ENCODE measurements at regions not wholly inside any gene's neighbourhood (a gene's known extent, or its start where the extent isn't known, plus 50 kb on each side); places are given as distances from the start of the nearest gene placed in this dataset.
A peak's percentile ranks its signal among the peaks of the same experiment; 100 is the strongest.

DNA sequence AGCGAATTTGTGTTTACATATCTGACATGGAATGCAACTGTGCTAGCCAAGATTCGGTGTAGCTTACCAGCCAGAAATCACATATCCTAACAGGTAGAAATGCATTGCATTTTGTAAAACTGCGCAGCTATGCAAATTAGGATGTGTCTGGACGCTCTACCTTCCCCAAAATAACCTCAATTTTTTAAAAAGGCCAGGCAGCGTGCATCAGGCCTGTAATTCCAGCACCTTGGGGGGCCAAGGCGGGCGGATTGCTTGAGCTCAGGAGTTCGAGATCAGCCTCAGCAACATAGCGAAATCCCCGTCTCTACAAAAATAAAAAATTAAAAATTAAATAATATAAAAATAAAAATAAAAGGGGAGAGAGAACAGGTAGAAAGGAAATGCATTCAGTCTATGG lies 305.0 kb downstream of the TYW1 start:
- no peak overlapping the region for H2BK15ac ChIP-seq (ENCODE audit: low read length)
- H3K4me1 ChIP-seq (replicated peaks in 1 of 4; ENCODE audit: control insufficient read depth in 3 of 4, insufficient read depth in 4 of 4, low read length in 3 of 4), result peaks cover 0 to 2% (median 0%) of the 10 kb centered on the region in 4 experiments; a peak in 1 of 7 replicates
- H3K79me1 ChIP-seq (ENCODE audit: low read depth, low read length), result no peaks in the 10 kb centered on the region; the same call in 1 of the 2 replicates
- H2BK12ac ChIP-seq (ENCODE audit: low read depth, low read length), result no peak overlapping the region
- no peak overlapping the region; the same call in 1 of the 2 replicates for H2BK5ac ChIP-seq (ENCODE audit: low read depth, low read length)
- H3K18ac ChIP-seq (ENCODE audit: extremely low read depth, low read length), result no peak overlapping the region; the same call in 1 of the 2 replicates
- no peak overlapping the region for H3K27ac ChIP-seq (ENCODE audit: low read depth, low read length)
- no peak overlapping the region for H2BK120ac ChIP-seq (replicated peaks; ENCODE audit: low read depth, low read length)
- no peak overlapping the region for H3K14ac ChIP-seq (ENCODE audit: insufficient read length)
- DNase-seq (ENCODE audit: low read depth in 1 of 2, low spot score in 2 of 2) (no peak), FAIRE-seq (no peak)
- no peak overlapping the region for H3K56ac ChIP-seq (replicated peaks; ENCODE audit: insufficient read length, low read depth, low read length)
- H4K8ac ChIP-seq (ENCODE audit: extremely low read depth, insufficient read depth, low read length), result no peak overlapping the region
- ChIA-PET CTCF (ENCODE audit: partially characterized antibody) (interaction anchor here (0.7 kb wide), 1 partner anchor 70 kb away, joined by 3 read pairs; no protein-coding TSS in a partner anchor), POLR2A (ENCODE audit: partially characterized antibody) (interaction anchor here (1.2 to 2.4 kb wide), 8 partner anchors 12 to 457 kb away, joined by 3 to 12 read pairs (median 4); no protein-coding TSS in a partner anchor)
- H2AFZ ChIP-seq (ENCODE audit: low read length), result peak overlapping the region; percentile 94; the same call in 1 of the 2 replicates
- no peak overlapping the region for H2AK5ac ChIP-seq (ENCODE audit: low read depth, low read length)
- no peaks in the 10 kb centered on the region for H3K27me3 ChIP-seq (replicated peaks in 1 of 4; ENCODE audit: control insufficient read depth in 3 of 4, extremely low read depth in 1 of 4, insufficient read depth in 3 of 4, low read length in 3 of 4)
- H3K23ac ChIP-seq (ENCODE audit: insufficient read length), result no peak overlapping the region
- peaks cover 0 to 22% of the 10 kb centered on the region in 2 experiments; a peak in 2 of 4 replicates for H3K79me2 ChIP-seq (ENCODE audit: control insufficient read depth in 1 of 2, insufficient read depth in 2 of 2, low read length in 2 of 2)
- 61% methylated on average over 10 of the region's 10 CpGs; no CpG with 5 or more reads in 1 of the 2 experiments for WGBS, 2 experiments (ENCODE audit: extremely low coverage in 1 of 2, insufficient coverage in 1 of 2, insufficient read length in 1 of 2, insufficient replicate concordance in 2 of 2, low coverage in 1 of 2, low lambda C conversion rate in 2 of 2, missing lambda C conversion rate in 1 of 2)
- H3K4me3 ChIP-seq (ENCODE audit: extremely low read depth in 1 of 4, insufficient read depth in 2 of 4, low read depth in 3 of 4, low read length in 4 of 4), result peak overlapping the region; percentile 71 to 93 (median 90); a peak in 7 of 8 replicates
- peak overlapping the region; percentile 57 to 78 for H3K4me2 ChIP-seq (ENCODE audit: insufficient read depth in 1 of 2, low read depth in 2 of 2, low read length in 2 of 2)
- H3K23me2 ChIP-seq (ENCODE audit: low read depth, low read length), result no peaks in the 10 kb centered on the region
- no peak overlapping the region for H4K91ac ChIP-seq (replicated peaks; ENCODE audit: insufficient read length, low read length)
- no peak overlapping the region for H4K5ac ChIP-seq (ENCODE audit: insufficient read length, low read depth, low read length)
- H3K9me3 ChIP-seq (ENCODE audit: insufficient read depth in 2 of 2, low read depth in 1 of 2, low read length in 1 of 2), result no peaks in the 10 kb centered on the region
- H3K4ac ChIP-seq (replicated peaks; ENCODE audit: insufficient read length, low read depth, low read length), result no peak overlapping the region
- H3K9ac ChIP-seq (replicated peaks in 1 of 4; ENCODE audit: extremely low read depth in 1 of 4, low read depth in 3 of 4, low read length in 3 of 4), result peak overlapping the region in 2 of 4 experiments; percentile 63 to 82; a peak in 4 of 7 replicates
- peaks cover 0 to 7% (median 1%) of the 10 kb centered on the region in 4 experiments; a peak in 3 of 8 replicates for H3K36me3 ChIP-seq (ENCODE audit: control insufficient read depth in 2 of 4, insufficient read depth in 4 of 4, low read length in 3 of 4)
- H4K20me1 ChIP-seq (replicated peaks in 1 of 2; ENCODE audit: control insufficient read depth in 1 of 2, insufficient read depth in 2 of 2, low read length in 2 of 2), result no peaks in the 10 kb centered on the region
- H2BK20ac ChIP-seq (ENCODE audit: low read length), result no peak overlapping the region
- TF ChIP-seq FOSL1 (IDR thresholded peaks at IDR 0.05; ENCODE audit: insufficient read depth, low read depth, low read length) (no peak), SP4 (IDR thresholded peaks at IDR 0.05; ENCODE audit: low read length) (no peak), SUZ12 (IDR thresholded peaks at IDR 0.05; ENCODE audit: low read length) (no peak), CHD2 (IDR thresholded peaks at IDR 0.05; ENCODE audit: low read length) (no peak), TAF7 (optimal IDR thresholded peaks at IDR 0.05; ENCODE audit: borderline replicate concordance, low read depth, low read length) (no peak), EZH2 (IDR thresholded peaks at IDR 0.05; ENCODE audit: low read depth, low read length, severe bottlenecking) (no peak), ASH2L (IDR thresholded peaks at IDR 0.05; ENCODE audit: low read length) (no peak), SAP30 (IDR thresholded peaks at IDR 0.05; ENCODE audit: insufficient read depth, insufficient replicate concordance, low read length) (no peak), JUND (IDR thresholded peaks at IDR 0.05; ENCODE audit: low read length) (no peak), CBX8 (IDR thresholded peaks at IDR 0.05; ENCODE audit: borderline replicate concordance, low read depth, low read length) (no peak)
- TF ChIP-seq, protein P1, sequence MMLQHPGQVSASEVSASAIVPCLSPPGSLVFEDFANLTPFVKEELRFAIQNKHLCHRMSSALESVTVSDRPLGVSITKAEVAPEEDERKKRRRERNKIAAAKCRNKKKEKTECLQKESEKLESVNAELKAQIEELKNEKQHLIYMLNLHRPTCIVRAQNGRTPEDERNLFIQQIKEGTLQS (IDR thresholded peaks at IDR 0.05; ENCODE audit: insufficient read depth, low read depth, low read length), result no peak
- TF ChIP-seq, protein P2, sequence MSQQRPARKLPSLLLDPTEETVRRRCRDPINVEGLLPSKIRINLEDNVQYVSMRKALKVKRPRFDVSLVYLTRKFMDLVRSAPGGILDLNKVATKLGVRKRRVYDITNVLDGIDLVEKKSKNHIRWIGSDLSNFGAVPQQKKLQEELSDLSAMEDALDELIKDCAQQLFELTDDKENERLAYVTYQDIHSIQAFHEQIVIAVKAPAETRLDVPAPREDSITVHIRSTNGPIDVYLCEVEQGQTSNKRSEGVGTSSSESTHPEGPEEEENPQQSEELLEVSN (IDR thresholded peaks at IDR 0.05), result no peak

All from H1 (cell line).